ENCODE measurements at regions not wholly inside any gene's neighbourhood (a gene's known extent, or its start where the extent isn't known, plus 50 kb on each side); places are given as distances from the start of the nearest gene placed in this dataset.
A peak's percentile ranks its signal among the peaks of the same experiment; 100 is the strongest.

- DNase-seq (ENCODE audit: low read depth in 2 of 2), result peak; percentile 54 to 80
- no peak for TF ChIP-seq CTCF (IDR thresholded peaks at IDR 0.05; ENCODE audit: low read depth, low read length)
- peak overlapping the region in 1 of 2 donors; percentile 26 for H3K4me3 ChIP-seq (replicated peaks in 1 of 2; ENCODE audit: low read depth in 2 of 2, low read length in 2 of 2)
These were observed 88.6 kb upstream of the TRIM2 start for GRCh38 chr4:153115322-153116290.

GRCh38 chr4:153116291-153116680 lies 88.0 kb upstream of the TRIM2 start:
- no peak overlapping the region for H3K4me3 ChIP-seq (replicated peaks in 1 of 2; ENCODE audit: low read depth in 2 of 2, low read length in 2 of 2)
- no peak for DNase-seq (ENCODE audit: low read depth in 2 of 2)

GRCh38 chr4:153116801-153117200 lies 87.4 kb upstream of the TRIM2 start:
- H3K4me3 ChIP-seq (replicated peaks in 1 of 2; ENCODE audit: low read depth in 2 of 2, low read length in 2 of 2), result no peak overlapping the region
- TF ChIP-seq CTCF (IDR thresholded peaks at IDR 0.05; ENCODE audit: low read depth, low read length), result no peak
- no peak for DNase-seq (ENCODE audit: low read depth in 2 of 2)

More at GRCh38 chr4:153116291-153116680, 88.0 kb upstream of the TRIM2 start:
- no peak for TF ChIP-seq CTCF (IDR thresholded peaks at IDR 0.05; ENCODE audit: low read depth, low read length)

GRCh38 chr4:153117554-153117953 lies 86.7 kb upstream of the TRIM2 start:
- no peak for DNase-seq (ENCODE audit: low read depth in 2 of 2)

GRCh38 chr4:153119626-153120025 lies 84.6 kb upstream of the TRIM2 start:
- no peak for DNase-seq (ENCODE audit: low read depth in 2 of 2)
- no peak for TF ChIP-seq CTCF (IDR thresholded peaks at IDR 0.05; ENCODE audit: low read depth, low read length)
- no peak overlapping the region for H3K4me3 ChIP-seq (replicated peaks in 1 of 2; ENCODE audit: low read depth in 2 of 2, low read length in 2 of 2)

More at GRCh38 chr4:153117554-153117953, 86.7 kb upstream of the TRIM2 start:
- TF ChIP-seq CTCF (IDR thresholded peaks at IDR 0.05; ENCODE audit: low read depth, low read length), result no peak
- H3K4me3 ChIP-seq (replicated peaks in 1 of 2; ENCODE audit: low read depth in 2 of 2, low read length in 2 of 2), result no peak overlapping the region

GRCh38 chr4:153120235-153120634 lies 84.0 kb upstream of the TRIM2 start:
- no peak for TF ChIP-seq CTCF (IDR thresholded peaks at IDR 0.05; ENCODE audit: low read depth, low read length)
- no peak for DNase-seq (ENCODE audit: low read depth in 2 of 2)

More at GRCh38 chr4:153120235-153120634, 84.0 kb upstream of the TRIM2 start:
- no peak overlapping the region for H3K4me3 ChIP-seq (replicated peaks in 1 of 2; ENCODE audit: low read depth in 2 of 2, low read length in 2 of 2)
